ENCODE measurements at regions not wholly inside any gene's neighbourhood (a gene's known extent, or its start where the extent isn't known, plus 50 kb on each side); places are given as distances from the start of the nearest gene placed in this dataset.
"Not testable (repeated sequence)": the region's sequence is repeated elsewhere in the genome, so short reads cannot be mapped to it uniquely, and the experiment has no call there.

- Mint-ChIP-seq H3K9me3 (ENCODE audit: unreplicated experiment) (peaks cover 93% of the 10 kb centered on the region), H3K27ac (ENCODE audit: unreplicated experiment) (no peak overlapping the region), H3K4me3 (ENCODE audit: unreplicated experiment) (no peak overlapping the region), H3K36me3 (ENCODE audit: low read depth, unreplicated experiment) (no peaks in the 10 kb centered on the region), H3K4me1 (ENCODE audit: low read depth, unreplicated experiment) (no peaks in the 10 kb centered on the region), H3K27me3 (ENCODE audit: low read depth, unreplicated experiment) (no peaks in the 10 kb centered on the region)
- no peaks in the 10 kb centered on the region for H3K27me3 ChIP-seq (ENCODE audit: insufficient read depth, low read length)
- H3K4me1 ChIP-seq (ENCODE audit: insufficient read depth, low read length), result no peaks in the 10 kb centered on the region
- H2AFZ ChIP-seq (ENCODE audit: low read depth, low read length), result no peak overlapping the region
- no peak overlapping the region for H3K4me2 ChIP-seq (ENCODE audit: low read length)
- DNase-seq (ENCODE audit: low read depth) (no peak), FAIRE-seq (no peak)
- H3K9me3 ChIP-seq (ENCODE audit: insufficient read depth, low read depth, low read length), result peaks cover 47% of the 10 kb centered on the region
- H3K4me3 ChIP-seq (ENCODE audit: insufficient read depth, low read depth, low read length), result no peak overlapping the region
- no peak overlapping the region for H3K9ac ChIP-seq (ENCODE audit: low read length)
- TF ChIP-seq EZH2 (IDR thresholded peaks at IDR 0.05; ENCODE audit: insufficient read depth, low read length), result no peak
- TF ChIP-seq, protein P1, sequence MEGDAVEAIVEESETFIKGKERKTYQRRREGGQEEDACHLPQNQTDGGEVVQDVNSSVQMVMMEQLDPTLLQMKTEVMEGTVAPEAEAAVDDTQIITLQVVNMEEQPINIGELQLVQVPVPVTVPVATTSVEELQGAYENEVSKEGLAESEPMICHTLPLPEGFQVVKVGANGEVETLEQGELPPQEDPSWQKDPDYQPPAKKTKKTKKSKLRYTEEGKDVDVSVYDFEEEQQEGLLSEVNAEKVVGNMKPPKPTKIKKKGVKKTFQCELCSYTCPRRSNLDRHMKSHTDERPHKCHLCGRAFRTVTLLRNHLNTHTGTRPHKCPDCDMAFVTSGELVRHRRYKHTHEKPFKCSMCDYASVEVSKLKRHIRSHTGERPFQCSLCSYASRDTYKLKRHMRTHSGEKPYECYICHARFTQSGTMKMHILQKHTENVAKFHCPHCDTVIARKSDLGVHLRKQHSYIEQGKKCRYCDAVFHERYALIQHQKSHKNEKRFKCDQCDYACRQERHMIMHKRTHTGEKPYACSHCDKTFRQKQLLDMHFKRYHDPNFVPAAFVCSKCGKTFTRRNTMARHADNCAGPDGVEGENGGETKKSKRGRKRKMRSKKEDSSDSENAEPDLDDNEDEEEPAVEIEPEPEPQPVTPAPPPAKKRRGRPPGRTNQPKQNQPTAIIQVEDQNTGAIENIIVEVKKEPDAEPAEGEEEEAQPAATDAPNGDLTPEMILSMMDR (IDR thresholded peaks at IDR 0.05; ENCODE audit: insufficient read depth, low read depth, low read length), result no peak
- H3K79me2 ChIP-seq (ENCODE audit: insufficient read depth, low read length), result no peaks in the 10 kb centered on the region
- H3K36me3 ChIP-seq (ENCODE audit: insufficient read depth, low read length), result no peaks in the 10 kb centered on the region
- no peak overlapping the region for H3K27ac ChIP-seq (ENCODE audit: low read depth, low read length)
- no peaks in the 10 kb centered on the region for H4K20me1 ChIP-seq (ENCODE audit: insufficient read depth, low read length)
Observed at GRCh38 chr2:89784960-89785359, 1093.5 kb downstream of the RPIA start.

GRCh38 chr2:89785528-89785927 is 1094.1 kb downstream of the RPIA start:
- H3K4me3 ChIP-seq (ENCODE audit: insufficient read depth, low read depth, low read length); H3K79me2 ChIP-seq (ENCODE audit: insufficient read depth, low read length); H3K4me1 ChIP-seq (ENCODE audit: insufficient read depth, low read length); H3K4me1 Mint-ChIP-seq (ENCODE audit: low read depth, unreplicated experiment); H3K27ac ChIP-seq (ENCODE audit: low read depth, low read length); H4K20me1 ChIP-seq (ENCODE audit: insufficient read depth, low read length); H3K27me3 ChIP-seq (ENCODE audit: insufficient read depth, low read length); H3K9ac ChIP-seq (ENCODE audit: low read length); H3K27ac Mint-ChIP-seq (ENCODE audit: unreplicated experiment); H3K4me2 ChIP-seq (ENCODE audit: low read length); FAIRE-seq; H2AFZ ChIP-seq (ENCODE audit: low read depth, low read length); H3K36me3 ChIP-seq (ENCODE audit: insufficient read depth, low read length); H3K36me3 Mint-ChIP-seq (ENCODE audit: low read depth, unreplicated experiment); H3K27me3 Mint-ChIP-seq (ENCODE audit: low read depth, unreplicated experiment); DNase-seq (ENCODE audit: low read depth); H3K4me3 Mint-ChIP-seq (ENCODE audit: unreplicated experiment): not testable (repeated sequence)
- peaks cover 87% of the 10 kb centered on the region for H3K9me3 Mint-ChIP-seq (ENCODE audit: unreplicated experiment)
- peaks cover 44% of the 10 kb centered on the region for H3K9me3 ChIP-seq (ENCODE audit: insufficient read depth, low read depth, low read length)

DNA sequence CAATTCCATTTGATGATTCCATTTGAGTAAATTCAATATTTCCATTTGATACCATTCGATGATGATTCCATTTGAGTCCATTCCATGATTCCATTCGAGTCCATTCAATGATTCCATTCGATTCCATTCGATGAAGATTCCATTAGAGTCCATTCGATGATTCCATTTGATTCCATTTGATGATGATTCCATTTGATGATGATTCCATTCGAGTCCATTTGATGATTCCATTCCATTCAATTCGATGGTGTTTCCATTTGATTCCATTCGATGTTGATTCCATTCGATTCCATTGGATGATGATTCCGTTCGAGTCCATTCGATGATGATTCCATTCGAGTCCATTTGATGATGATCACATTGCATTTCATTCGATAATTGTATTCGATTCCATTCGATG is 1095.2 kb downstream of the RPIA start:
- not testable (repeated sequence) for H2AFZ ChIP-seq (ENCODE audit: low read depth, low read length); H3K4me3 ChIP-seq (ENCODE audit: insufficient read depth, low read depth, low read length); H3K4me2 ChIP-seq (ENCODE audit: low read length); H3K27ac ChIP-seq (ENCODE audit: low read depth, low read length); DNase-seq (ENCODE audit: low read depth); H4K20me1 ChIP-seq (ENCODE audit: insufficient read depth, low read length); H3K79me2 ChIP-seq (ENCODE audit: insufficient read depth, low read length); H3K27me3 Mint-ChIP-seq (ENCODE audit: low read depth, unreplicated experiment); FAIRE-seq; H3K4me1 ChIP-seq (ENCODE audit: insufficient read depth, low read length); H3K36me3 ChIP-seq (ENCODE audit: insufficient read depth, low read length); H3K9ac ChIP-seq (ENCODE audit: low read length); H3K4me1 Mint-ChIP-seq (ENCODE audit: low read depth, unreplicated experiment); H3K4me3 Mint-ChIP-seq (ENCODE audit: unreplicated experiment); H3K36me3 Mint-ChIP-seq (ENCODE audit: low read depth, unreplicated experiment); H3K27ac Mint-ChIP-seq (ENCODE audit: unreplicated experiment); H3K27me3 ChIP-seq (ENCODE audit: insufficient read depth, low read length)
- peaks cover 85% of the 10 kb centered on the region for H3K9me3 Mint-ChIP-seq (ENCODE audit: unreplicated experiment)
- peaks cover 45% of the 10 kb centered on the region for H3K9me3 ChIP-seq (ENCODE audit: insufficient read depth, low read depth, low read length)

DNA sequence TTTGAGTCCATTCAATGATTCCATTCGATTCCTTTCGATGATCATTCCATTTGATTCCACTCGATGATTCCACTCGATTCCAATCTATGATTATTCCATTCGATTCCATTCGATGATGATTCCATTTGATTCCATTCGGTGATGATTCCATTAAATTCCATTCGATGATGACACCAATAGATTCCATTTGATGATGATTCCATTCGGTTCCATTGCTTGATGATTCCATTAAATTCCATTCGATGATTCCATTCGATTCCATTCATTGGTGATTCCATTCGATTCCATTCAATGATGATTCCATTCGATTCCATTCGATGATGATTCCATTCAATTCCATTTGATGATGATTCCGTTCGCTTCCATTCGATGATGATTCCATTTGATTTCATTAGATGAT is 1104.1 kb downstream of the RPIA start:
- DNase-seq (ENCODE audit: low read depth); H3K27me3 Mint-ChIP-seq (ENCODE audit: low read depth, unreplicated experiment); H3K27me3 ChIP-seq (ENCODE audit: insufficient read depth, low read length); H3K4me1 ChIP-seq (ENCODE audit: insufficient read depth, low read length); H3K9ac ChIP-seq (ENCODE audit: low read length); H2AFZ ChIP-seq (ENCODE audit: low read depth, low read length); H3K4me2 ChIP-seq (ENCODE audit: low read length); H3K36me3 ChIP-seq (ENCODE audit: insufficient read depth, low read length); H3K27ac Mint-ChIP-seq (ENCODE audit: unreplicated experiment); H3K27ac ChIP-seq (ENCODE audit: low read depth, low read length); H3K4me3 Mint-ChIP-seq (ENCODE audit: unreplicated experiment); H4K20me1 ChIP-seq (ENCODE audit: insufficient read depth, low read length); H3K36me3 Mint-ChIP-seq (ENCODE audit: low read depth, unreplicated experiment); H3K4me1 Mint-ChIP-seq (ENCODE audit: low read depth, unreplicated experiment); H3K79me2 ChIP-seq (ENCODE audit: insufficient read depth, low read length); FAIRE-seq; H3K4me3 ChIP-seq (ENCODE audit: insufficient read depth, low read depth, low read length): not testable (repeated sequence)
- peaks cover 74% of the 10 kb centered on the region for H3K9me3 Mint-ChIP-seq (ENCODE audit: unreplicated experiment)
- H3K9me3 ChIP-seq (ENCODE audit: insufficient read depth, low read depth, low read length), result peaks cover 51% of the 10 kb centered on the region
